ENCODE measurements at regions not wholly inside any gene's neighbourhood (a gene's known extent, or its start where the extent isn't known, plus 50 kb on each side); places are given as distances from the start of the nearest gene placed in this dataset.

GRCh38 chr3:71865727-71866126, 80.8 kb upstream of the PROK2 start (continued):
- TF ChIP-seq, protein P1, sequence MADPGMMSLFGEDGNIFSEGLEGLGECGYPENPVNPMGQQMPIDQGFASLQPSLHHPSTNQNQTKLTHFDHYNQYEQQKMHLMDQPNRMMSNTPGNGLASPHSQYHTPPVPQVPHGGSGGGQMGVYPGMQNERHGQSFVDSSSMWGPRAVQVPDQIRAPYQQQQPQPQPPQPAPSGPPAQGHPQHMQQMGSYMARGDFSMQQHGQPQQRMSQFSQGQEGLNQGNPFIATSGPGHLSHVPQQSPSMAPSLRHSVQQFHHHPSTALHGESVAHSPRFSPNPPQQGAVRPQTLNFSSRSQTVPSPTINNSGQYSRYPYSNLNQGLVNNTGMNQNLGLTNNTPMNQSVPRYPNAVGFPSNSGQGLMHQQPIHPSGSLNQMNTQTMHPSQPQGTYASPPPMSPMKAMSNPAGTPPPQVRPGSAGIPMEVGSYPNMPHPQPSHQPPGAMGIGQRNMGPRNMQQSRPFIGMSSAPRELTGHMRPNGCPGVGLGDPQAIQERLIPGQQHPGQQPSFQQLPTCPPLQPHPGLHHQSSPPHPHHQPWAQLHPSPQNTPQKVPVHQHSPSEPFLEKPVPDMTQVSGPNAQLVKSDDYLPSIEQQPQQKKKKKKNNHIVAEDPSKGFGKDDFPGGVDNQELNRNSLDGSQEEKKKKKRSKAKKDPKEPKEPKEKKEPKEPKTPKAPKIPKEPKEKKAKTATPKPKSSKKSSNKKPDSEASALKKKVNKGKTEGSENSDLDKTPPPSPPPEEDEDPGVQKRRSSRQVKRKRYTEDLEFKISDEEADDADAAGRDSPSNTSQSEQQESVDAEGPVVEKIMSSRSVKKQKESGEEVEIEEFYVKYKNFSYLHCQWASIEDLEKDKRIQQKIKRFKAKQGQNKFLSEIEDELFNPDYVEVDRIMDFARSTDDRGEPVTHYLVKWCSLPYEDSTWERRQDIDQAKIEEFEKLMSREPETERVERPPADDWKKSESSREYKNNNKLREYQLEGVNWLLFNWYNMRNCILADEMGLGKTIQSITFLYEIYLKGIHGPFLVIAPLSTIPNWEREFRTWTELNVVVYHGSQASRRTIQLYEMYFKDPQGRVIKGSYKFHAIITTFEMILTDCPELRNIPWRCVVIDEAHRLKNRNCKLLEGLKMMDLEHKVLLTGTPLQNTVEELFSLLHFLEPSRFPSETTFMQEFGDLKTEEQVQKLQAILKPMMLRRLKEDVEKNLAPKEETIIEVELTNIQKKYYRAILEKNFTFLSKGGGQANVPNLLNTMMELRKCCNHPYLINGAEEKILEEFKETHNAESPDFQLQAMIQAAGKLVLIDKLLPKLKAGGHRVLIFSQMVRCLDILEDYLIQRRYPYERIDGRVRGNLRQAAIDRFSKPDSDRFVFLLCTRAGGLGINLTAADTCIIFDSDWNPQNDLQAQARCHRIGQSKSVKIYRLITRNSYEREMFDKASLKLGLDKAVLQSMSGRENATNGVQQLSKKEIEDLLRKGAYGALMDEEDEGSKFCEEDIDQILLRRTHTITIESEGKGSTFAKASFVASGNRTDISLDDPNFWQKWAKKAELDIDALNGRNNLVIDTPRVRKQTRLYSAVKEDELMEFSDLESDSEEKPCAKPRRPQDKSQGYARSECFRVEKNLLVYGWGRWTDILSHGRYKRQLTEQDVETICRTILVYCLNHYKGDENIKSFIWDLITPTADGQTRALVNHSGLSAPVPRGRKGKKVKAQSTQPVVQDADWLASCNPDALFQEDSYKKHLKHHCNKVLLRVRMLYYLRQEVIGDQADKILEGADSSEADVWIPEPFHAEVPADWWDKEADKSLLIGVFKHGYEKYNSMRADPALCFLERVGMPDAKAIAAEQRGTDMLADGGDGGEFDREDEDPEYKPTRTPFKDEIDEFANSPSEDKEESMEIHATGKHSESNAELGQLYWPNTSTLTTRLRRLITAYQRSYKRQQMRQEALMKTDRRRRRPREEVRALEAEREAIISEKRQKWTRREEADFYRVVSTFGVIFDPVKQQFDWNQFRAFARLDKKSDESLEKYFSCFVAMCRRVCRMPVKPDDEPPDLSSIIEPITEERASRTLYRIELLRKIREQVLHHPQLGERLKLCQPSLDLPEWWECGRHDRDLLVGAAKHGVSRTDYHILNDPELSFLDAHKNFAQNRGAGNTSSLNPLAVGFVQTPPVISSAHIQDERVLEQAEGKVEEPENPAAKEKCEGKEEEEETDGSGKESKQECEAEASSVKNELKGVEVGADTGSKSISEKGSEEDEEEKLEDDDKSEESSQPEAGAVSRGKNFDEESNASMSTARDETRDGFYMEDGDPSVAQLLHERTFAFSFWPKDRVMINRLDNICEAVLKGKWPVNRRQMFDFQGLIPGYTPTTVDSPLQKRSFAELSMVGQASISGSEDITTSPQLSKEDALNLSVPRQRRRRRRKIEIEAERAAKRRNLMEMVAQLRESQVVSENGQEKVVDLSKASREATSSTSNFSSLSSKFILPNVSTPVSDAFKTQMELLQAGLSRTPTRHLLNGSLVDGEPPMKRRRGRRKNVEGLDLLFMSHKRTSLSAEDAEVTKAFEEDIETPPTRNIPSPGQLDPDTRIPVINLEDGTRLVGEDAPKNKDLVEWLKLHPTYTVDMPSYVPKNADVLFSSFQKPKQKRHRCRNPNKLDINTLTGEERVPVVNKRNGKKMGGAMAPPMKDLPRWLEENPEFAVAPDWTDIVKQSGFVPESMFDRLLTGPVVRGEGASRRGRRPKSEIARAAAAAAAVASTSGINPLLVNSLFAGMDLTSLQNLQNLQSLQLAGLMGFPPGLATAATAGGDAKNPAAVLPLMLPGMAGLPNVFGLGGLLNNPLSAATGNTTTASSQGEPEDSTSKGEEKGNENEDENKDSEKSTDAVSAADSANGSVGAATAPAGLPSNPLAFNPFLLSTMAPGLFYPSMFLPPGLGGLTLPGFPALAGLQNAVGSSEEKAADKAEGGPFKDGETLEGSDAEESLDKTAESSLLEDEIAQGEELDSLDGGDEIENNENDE (IDR thresholded peaks at IDR 0.05; ENCODE audit: insufficient replicate concordance, low read length) = no peak
- TF ChIP-seq CHD1 (IDR thresholded peaks at IDR 0.05; ENCODE audit: low read depth, low read length) = no peak
- TF ChIP-seq EP300 (IDR thresholded peaks at IDR 0.05; ENCODE audit: borderline replicate concordance in 1 of 2, low read depth in 2 of 2, low read length in 2 of 2) = no peak
- TF ChIP-seq YY1 (IDR thresholded peaks at IDR 0.05; ENCODE audit: low read depth, low read length) = no peak
- TF ChIP-seq EZH2 (IDR thresholded peaks at IDR 0.05; ENCODE audit: low read depth, low read length, severe bottlenecking) = no peak
- no peak for TF ChIP-seq RNF2 (IDR thresholded peaks at IDR 0.05; ENCODE audit: borderline replicate concordance, low read depth, low read length, missing control alignments, poor library complexity, severe bottlenecking)
- no peak for TF ChIP-seq RFX5 (IDR thresholded peaks at IDR 0.05; ENCODE audit: borderline replicate concordance, low read depth, low read length)
- TF ChIP-seq SP2 (IDR thresholded peaks at IDR 0.05; ENCODE audit: low read length) = no peak
- TF ChIP-seq, protein P2, sequence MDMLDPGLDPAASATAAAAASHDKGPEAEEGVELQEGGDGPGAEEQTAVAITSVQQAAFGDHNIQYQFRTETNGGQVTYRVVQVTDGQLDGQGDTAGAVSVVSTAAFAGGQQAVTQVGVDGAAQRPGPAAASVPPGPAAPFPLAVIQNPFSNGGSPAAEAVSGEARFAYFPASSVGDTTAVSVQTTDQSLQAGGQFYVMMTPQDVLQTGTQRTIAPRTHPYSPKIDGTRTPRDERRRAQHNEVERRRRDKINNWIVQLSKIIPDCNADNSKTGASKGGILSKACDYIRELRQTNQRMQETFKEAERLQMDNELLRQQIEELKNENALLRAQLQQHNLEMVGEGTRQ (IDR thresholded peaks at IDR 0.05; ENCODE audit: low read length) = no peak
- no peak for TF ChIP-seq SIX5 (IDR thresholded peaks at IDR 0.05; ENCODE audit: low read depth, low read length)

All from H1 (cell line).